ENCODE measurements at regions not wholly inside any gene's neighbourhood (a gene's known extent, or its start where the extent isn't known, plus 50 kb on each side); places are given as distances from the start of the nearest gene placed in this dataset.

GRCh38 chr3:82743196-82743595 lies 981.8 kb upstream of the GBE1 start (continued):
- TF ChIP-seq ZBTB40 (IDR thresholded peaks at IDR 0.05) (no peak), ZBTB40 (CRISPR knock-in tag; IDR thresholded peaks at IDR 0.05) (no peak), BCLAF1 (IDR thresholded peaks at IDR 0.05; ENCODE audit: borderline replicate concordance in 1 of 2, control insufficient read depth in 1 of 2, low read depth in 2 of 2, low read length in 1 of 2) (no peak), NKRF (IDR thresholded peaks at IDR 0.05; ENCODE audit: borderline replicate concordance) (no peak), RCOR1 (IDR thresholded peaks at IDR 0.05; ENCODE audit: borderline replicate concordance in 1 of 2, low read depth in 2 of 2, low read length in 2 of 2) (no peak), ZNF785 (CRISPR knock-in tag; IDR thresholded peaks at IDR 0.05) (no peak), TEAD4 (IDR thresholded peaks at IDR 0.05; ENCODE audit: low read length) (no peak), TEAD4 (CRISPR knock-in tag; IDR thresholded peaks at IDR 0.05; ENCODE audit: borderline replicate concordance) (no peak), RAD51 (IDR thresholded peaks at IDR 0.05; ENCODE audit: borderline replicate concordance, low read depth) (no peak), EGR1 (conservative IDR thresholded peaks at IDR 0.05) (no peak), POLR2AphosphoS2 (IDR thresholded peaks at IDR 0.05; ENCODE audit: low read length) (no peak)
